GM19372 (cell line): ENCODE measurements at regions not wholly inside any gene's neighbourhood (a gene's known extent, or its start where the extent isn't known, plus 50 kb on each side); places are given as distances from the start of the nearest gene placed in this dataset.

Source experiments
- ATAC-seq: cut with Tn5 transposase; IDR thresholded peaks from one replicate; pipeline ENCODE4 v1.9.1; 2021; ENCODE audit warnings: mild to moderate bottlenecking, low read depth, moderate library complexity; ENCODE audit not compliant: unreplicated experiment

DNA sequence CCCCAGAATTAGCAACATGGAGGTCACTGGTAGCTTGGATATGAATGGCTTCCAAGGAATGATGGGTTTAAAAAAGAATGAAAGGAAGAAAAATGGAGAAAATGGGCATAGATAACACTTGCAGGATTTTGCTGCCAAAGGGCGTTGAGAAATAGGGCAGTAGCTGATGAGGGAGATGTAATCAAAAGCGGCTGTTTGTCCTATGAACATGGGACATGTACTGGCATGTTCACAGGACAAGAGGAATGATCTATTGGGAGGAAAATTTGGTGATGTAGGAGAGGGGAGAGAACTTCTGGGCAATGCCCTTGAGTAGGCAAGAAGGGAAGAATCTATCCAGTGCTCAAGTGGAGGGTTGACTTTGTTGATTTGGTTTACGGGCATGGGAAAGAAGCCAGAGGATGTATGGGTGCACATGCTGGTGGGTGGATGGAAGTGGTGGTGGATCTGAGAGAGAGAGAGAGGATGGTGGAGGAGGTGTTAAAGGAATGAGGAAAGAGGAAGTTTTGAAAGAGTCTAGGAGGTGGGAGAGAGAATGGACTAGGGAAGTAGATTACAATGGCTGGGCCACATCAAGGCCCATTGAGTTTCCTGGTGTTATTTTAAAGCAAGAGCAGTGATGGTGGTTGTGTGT, 115.1 kb upstream of the MVB12B start:
- no peak for ATAC-seq

DNA sequence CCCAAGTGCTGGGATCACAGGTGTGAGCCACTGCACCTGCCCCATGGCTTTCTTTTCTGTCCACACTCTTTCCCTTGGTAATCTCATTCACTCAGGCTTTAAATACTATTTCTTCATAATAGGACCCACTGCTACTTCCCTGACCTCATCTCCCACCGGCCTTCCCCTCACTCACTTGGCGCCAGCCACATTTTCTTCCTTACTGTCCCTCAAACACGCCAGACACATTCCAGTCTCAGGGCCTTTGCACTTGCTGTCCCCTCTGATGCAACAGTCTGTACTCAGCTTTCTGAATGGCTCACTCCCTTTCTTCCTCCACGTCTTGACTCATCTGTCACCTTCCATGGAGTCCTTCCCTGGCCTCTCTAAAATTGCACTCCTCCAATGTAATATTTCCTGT, 111.1 kb upstream of the MVB12B start:
- ATAC-seq = no peak

GRCh38 chr9:126216826-126217225, 109.8 kb upstream of the MVB12B start:
- no peak for ATAC-seq

- no peak for ATAC-seq
Observed at GRCh38 chr9:126217250-126217653, 109.4 kb upstream of the MVB12B start.

GRCh38 chr9:126217797-126218196, 108.8 kb upstream of the MVB12B start:
- ATAC-seq = no peak

GRCh38 chr9:126218359-126219125, 108.1 kb upstream of the MVB12B start:
- no peak for ATAC-seq

- no peak for ATAC-seq
Observed at GRCh38 chr9:126219166-126219565, 107.5 kb upstream of the MVB12B start.

DNA sequence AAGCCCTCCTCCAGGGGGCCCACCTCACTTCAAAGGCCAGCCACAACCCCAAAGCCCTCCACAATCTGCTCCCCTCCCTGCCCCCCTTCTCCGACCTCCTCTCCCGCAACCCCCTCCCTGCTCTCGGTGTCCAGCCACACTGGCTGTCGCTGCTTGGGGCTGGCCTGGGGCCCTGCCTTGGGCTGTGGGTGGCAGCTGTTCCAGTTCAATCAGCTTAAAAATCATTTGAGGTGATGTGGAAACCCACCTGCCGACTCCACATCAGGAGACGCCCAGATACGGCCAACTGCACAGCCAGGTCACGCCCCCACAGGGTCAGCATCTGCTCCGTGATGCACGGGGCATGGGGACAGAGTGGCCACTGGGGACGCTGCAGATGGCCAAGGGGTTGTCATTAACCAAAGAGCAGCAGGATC, 107.0 kb upstream of the MVB12B start:
- no peak for ATAC-seq

DNA sequence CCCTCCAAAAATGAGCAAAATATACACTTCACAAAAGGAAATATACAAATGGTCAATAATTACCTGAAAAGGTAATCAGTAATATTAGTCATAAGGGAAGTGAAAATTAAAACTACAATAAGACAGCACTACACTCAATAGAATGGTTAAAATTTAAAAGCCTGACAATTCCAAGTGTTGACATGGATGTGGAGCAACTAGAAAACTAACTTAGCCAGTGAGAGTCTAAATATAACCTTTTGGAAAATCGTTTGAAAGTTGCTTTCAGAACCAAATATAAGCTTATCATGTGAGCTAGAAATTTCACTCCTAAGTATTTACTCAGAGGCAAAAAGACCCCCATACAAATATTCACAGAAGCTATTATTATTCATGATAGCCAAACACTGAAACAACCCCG, 105.1 kb upstream of the MVB12B start:
- ATAC-seq = no peak

GRCh38 chr9:126222363-126222834, 104.2 kb upstream of the MVB12B start:
- ATAC-seq = no peak

GRCh38 chr9:126222835-126223431, 103.7 kb upstream of the MVB12B start:
- no peak for ATAC-seq

DNA sequence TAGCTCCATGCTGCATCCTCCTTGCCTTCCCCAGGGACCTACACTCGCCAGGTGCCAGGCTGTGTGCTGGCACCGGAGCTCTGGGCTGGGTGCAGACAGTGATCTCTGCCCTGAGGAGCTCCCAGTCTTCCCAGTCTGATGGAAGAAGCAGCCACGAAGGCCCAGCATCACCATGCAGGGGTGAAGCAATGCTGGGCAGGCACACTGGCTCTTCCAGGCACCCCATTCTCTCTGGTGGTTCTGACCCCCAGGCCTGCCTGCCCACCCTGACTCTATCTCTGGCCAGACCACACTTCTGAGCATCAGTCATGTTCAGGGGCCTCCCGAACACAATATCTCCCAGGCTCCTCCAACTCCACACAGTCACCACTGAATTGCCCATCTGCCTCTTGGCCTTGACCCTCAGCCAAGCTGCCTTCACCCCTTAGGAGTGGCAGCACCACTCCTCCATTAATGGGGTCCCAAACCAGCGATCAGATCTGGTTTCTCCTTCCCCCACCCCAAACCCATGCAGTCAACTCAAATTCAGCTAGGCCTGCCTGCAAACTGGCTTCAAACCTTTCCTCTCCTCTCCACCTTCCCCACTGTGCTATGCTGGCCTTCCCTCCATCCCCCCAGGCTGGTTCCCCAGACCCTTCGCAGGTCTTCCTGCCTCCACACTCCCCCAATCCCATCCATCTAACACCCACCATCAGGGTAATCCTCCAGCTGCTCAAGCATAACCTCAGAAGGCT, 102.7 kb upstream of the MVB12B start:
- ATAC-seq = no peak

GRCh38 chr9:126225611-126226609, 100.7 kb upstream of the MVB12B start:
- ATAC-seq = no peak

DNA sequence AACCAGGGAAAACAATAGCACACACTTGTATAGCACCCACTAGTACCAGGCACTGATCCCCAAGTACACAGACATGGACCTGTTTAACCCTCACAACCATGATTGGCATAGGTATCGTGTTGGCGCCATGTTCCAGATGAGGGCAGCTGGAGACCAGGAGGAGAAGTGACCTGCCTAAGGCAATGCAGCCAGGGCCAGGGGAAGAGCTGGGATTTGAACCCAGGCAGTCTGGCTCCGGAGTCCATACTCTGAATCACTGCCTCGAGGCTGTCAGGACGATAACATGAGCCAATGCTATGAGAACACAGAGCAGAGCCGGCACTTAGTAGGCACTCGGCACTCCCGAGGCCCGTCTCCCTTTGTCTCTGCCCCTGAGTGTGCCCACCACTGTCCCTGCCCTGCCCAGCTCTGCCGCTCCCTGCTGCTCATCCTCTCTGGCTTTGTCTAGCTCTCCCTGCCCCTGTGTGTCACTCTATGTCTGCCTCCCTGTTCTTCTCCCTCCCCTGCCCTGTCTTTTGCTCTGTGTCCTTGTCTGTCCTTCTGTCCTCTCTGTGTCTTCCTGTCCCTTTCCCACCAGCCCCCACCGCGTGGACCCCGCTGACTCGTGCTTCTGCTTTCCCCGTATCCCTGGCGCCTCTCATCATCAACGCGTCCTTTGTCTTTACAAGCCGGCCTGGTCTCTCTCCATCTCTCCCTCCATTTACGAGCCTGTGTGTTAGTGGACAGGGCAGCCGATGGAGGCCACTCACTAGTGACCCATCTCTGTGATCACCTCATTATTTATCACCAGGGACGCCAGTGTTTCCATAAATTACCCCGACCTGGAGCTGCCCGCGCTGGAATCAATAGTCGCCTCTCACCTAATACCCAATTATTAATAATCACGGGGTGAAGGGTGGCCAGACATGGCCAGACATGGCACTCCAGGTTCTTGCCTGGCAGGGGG, 99.4 kb upstream of the MVB12B start:
- ATAC-seq = no peak

DNA sequence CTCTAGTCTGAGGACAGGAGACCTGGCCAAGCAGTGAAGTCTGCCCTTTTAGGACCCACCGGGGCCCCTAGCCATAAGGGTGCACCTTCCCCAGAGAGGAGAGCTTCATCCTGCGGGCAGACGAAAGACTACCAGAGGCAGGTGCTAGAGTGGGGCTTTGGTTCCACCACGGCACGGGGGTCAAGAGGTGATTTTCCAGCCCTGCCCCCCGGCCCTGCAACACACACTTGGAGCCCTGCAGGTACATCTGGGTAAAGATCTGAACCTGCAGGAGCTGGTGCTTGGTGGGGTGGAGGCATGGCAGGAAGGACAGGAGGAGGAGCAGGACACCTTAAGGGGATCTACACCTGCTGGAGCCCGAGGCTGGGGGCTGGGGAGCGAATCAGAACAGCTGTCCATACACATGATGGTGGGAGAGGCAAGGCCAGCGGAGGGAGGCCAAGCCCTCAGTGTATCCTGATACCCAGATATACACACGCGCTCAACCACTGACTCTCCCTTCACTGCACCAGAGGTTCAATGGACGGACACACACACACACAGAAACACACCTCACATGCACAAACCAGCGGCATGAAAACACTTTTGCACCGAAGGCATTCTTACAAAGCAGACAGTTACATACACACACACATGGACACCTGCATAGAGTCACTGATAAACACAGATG, 98.4 kb upstream of the MVB12B start:
- no peak for ATAC-seq

DNA sequence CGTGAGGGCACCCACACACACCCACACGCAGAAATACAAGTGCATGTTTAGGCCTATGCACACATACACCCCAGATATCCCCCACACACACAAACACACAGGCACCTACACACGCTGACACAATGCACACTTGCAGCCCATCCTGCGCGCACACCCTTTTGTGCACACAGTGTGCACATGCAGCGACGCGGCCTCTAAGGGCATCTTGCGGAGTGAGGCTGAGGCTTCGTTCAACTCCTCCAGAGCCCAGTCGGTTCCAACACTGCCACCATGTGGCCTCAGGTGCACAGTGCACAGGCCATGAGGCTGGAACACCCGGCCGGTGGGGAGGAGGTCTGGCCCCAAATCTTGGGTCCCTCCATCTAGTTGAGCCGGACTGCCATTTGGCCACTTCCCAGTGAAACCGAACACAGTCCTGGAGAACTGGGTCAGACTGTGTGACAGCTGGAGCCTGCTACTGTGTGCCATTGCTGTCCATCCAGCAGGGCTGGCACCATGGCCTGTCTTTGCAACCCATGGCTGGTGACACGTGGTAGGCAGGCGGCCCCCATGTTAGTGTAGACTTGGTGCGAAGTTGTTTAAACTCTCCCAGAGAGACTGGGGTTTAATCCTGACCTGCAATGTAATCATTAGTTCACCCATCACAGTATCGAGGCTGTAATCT, 97.7 kb upstream of the MVB12B start:
- ATAC-seq = peak; percentile 75

DNA sequence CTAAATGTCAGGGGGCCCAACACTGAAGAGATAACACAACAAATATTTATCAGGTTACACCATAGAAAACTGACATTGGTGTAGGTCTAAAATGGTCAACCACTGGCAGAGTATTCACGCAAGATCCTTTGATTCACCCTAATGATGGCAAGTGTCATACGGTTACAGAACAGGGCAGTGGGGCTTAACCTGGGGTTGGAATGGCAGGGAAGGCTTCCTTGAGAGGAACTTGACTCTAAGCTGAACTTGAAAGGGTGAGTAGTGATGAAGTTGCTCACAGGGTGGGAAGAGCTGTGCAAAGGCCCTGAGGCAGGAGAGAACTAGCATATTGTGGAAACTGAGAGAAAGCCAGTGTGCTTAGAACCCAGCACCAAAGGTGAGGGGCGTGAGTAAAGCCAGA, 97.1 kb upstream of the MVB12B start:
- no peak for ATAC-seq

DNA sequence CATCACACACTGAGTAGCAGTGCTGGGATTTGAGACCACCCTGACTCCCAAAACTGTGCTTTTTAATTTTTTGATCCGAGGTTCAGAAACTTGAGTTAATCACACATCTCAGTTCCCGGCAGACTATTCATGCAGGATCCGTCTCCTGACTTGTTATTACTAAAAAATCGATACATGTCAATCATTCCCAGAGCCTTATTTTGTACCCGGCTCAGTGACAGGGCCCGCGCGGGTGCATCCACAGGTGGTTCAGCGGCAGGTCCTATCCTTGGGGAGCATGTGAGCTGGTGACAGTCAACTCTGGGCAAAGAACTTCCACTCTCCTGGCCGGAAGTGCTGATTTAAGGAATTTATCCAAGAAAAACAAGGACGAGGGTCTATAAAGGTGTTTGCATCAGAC, 95.9 kb upstream of the MVB12B start:
- ATAC-seq = no peak
